ENCODE measurements at regions not wholly inside any gene's neighbourhood (a gene's known extent, or its start where the extent isn't known, plus 50 kb on each side); places are given as distances from the start of the nearest gene placed in this dataset.

GRCh38 chr12:24133384-24133783 is 183.9 kb upstream of the SOX5 start:
- FAIRE-seq (no peak), DNase-seq (peak in 4 of 5 donors; percentile 28 to 37 (median 30))
- Histone ChIP-seq H3K27me3 (ENCODE audit: control insufficient read depth, insufficient read depth, low read length) (no peaks in the 10 kb centered on the region), H3K4me1 (ENCODE audit: control insufficient read depth in 2 of 3, insufficient read depth in 2 of 3, low read depth in 1 of 3, low read length in 3 of 3) (no peaks in the 10 kb centered on the region), H3K36me3 (ENCODE audit: control insufficient read depth in 2 of 3, insufficient read depth in 3 of 3, low read length in 3 of 3) (no peaks in the 10 kb centered on the region), H3K9me3 (ENCODE audit: control insufficient read depth in 2 of 3, insufficient read depth in 1 of 3, low read length in 3 of 3) (no peaks in the 10 kb centered on the region), H3K9ac (ENCODE audit: low read length in 3 of 3) (no peak overlapping the region), H3K27ac (ENCODE audit: low read depth in 2 of 2, low read length in 2 of 2) (no peak overlapping the region), H3K4me3 (ENCODE audit: low read length in 3 of 3) (no peak overlapping the region)
- intact Hi-C loops (cut with DNase I), result no loop called here
- TF ChIP-seq, protein P1, sequence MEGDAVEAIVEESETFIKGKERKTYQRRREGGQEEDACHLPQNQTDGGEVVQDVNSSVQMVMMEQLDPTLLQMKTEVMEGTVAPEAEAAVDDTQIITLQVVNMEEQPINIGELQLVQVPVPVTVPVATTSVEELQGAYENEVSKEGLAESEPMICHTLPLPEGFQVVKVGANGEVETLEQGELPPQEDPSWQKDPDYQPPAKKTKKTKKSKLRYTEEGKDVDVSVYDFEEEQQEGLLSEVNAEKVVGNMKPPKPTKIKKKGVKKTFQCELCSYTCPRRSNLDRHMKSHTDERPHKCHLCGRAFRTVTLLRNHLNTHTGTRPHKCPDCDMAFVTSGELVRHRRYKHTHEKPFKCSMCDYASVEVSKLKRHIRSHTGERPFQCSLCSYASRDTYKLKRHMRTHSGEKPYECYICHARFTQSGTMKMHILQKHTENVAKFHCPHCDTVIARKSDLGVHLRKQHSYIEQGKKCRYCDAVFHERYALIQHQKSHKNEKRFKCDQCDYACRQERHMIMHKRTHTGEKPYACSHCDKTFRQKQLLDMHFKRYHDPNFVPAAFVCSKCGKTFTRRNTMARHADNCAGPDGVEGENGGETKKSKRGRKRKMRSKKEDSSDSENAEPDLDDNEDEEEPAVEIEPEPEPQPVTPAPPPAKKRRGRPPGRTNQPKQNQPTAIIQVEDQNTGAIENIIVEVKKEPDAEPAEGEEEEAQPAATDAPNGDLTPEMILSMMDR (IDR thresholded peaks at IDR 0.05; ENCODE audit: borderline replicate concordance, extremely low read depth, insufficient read depth), result no peak

DNA sequence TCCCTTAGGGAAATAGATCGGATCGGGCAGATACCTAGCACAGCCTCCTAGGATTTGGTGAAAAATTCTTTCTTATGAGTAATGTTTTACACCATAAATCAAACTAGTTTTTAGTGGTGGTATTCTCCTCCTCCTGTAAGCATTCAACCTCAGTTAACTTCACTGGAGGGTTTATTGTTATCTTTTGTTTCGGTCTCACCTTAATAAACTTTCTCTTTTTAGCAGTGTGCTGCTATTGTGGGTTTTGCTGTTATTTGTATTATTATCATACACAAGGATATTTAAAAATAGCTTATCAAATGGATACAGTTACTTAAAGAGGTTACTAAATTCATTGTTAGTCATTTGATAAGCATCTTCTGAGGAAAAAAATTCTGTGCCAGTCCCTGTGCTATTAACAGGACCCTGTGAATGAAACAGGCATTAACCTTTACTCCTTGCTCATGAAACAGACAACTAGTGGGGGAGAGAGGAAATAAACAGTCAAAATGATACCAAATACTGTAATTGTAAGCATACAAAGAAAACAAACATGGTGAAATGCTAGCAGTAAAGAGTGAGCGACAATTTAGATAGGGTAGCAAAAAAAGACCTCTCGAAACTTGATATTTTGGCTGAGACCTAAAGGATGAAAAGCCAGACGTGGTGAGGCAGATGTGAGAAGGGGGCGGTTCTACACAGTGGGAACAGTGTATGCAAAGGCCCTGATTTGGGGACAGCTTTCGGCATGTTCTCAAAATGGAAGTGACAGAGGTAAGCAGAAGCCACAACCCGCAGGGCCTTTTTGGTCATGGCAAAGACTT is 178.7 kb upstream of the SOX5 start:
- no peak overlapping the region for H3K9ac ChIP-seq (ENCODE audit: low read length in 3 of 3)
- H3K4me3 ChIP-seq (ENCODE audit: low read length in 3 of 3), result no peak overlapping the region
- FAIRE-seq (no peak), DNase-seq (no peak)
- no peaks in the 10 kb centered on the region for H3K9me3 ChIP-seq (ENCODE audit: control insufficient read depth in 2 of 3, insufficient read depth in 1 of 3, low read length in 3 of 3)
- intact Hi-C loops (cut with DNase I), result no loop called here
- no peaks in the 10 kb centered on the region for H3K27me3 ChIP-seq (ENCODE audit: control insufficient read depth, insufficient read depth, low read length)
- TF ChIP-seq, protein P1 (IDR thresholded peaks at IDR 0.05; ENCODE audit: borderline replicate concordance, extremely low read depth, insufficient read depth), result no peak
- no peaks in the 10 kb centered on the region for H3K4me1 ChIP-seq (ENCODE audit: control insufficient read depth in 2 of 3, insufficient read depth in 2 of 3, low read depth in 1 of 3, low read length in 3 of 3)
- H3K36me3 ChIP-seq (ENCODE audit: control insufficient read depth in 2 of 3, insufficient read depth in 3 of 3, low read length in 3 of 3), result no peaks in the 10 kb centered on the region
- H3K27ac ChIP-seq (ENCODE audit: low read depth in 2 of 2, low read length in 2 of 2), result no peak overlapping the region

DNA sequence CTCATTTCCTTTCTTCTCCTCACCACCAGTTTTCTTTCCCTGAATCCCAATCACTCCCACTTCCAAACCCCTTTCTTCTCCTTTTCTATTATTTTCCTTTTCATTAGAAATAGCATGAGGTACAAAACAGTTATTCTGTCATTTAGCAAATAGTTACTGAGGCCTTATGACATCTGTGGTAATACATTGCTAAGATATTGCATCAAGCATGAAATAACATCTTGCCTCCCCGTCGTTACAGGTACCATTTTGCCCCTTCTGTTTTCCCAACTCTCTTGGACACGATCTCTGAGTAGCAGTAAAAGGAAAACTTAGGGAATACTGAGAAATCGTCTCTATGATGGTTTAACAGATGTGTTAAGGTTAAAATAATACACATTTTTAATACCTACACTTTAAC is 175.8 kb upstream of the SOX5 start:
- Histone ChIP-seq H3K27me3 (ENCODE audit: control insufficient read depth, insufficient read depth, low read length) (no peaks in the 10 kb centered on the region), H3K27ac (ENCODE audit: low read depth in 2 of 2, low read length in 2 of 2) (no peak overlapping the region), H3K4me3 (ENCODE audit: low read length in 3 of 3) (no peak overlapping the region), H3K4me1 (ENCODE audit: control insufficient read depth in 2 of 3, insufficient read depth in 2 of 3, low read depth in 1 of 3, low read length in 3 of 3) (no peaks in the 10 kb centered on the region), H3K9me3 (ENCODE audit: control insufficient read depth in 2 of 3, insufficient read depth in 1 of 3, low read length in 3 of 3) (no peaks in the 10 kb centered on the region), H3K36me3 (ENCODE audit: control insufficient read depth in 2 of 3, insufficient read depth in 3 of 3, low read length in 3 of 3) (no peaks in the 10 kb centered on the region), H3K9ac (ENCODE audit: low read length in 3 of 3) (no peak overlapping the region)
- DNase-seq, result no peak
- intact Hi-C loops (cut with DNase I), result no loop called here
- FAIRE-seq, result no peak
- TF ChIP-seq, protein P1 (IDR thresholded peaks at IDR 0.05; ENCODE audit: borderline replicate concordance, extremely low read depth, insufficient read depth), result no peak

All from kidney (tissue), 13 donors.